Mesenteric fat pad (tissue), 1 donor: ENCODE measurements at regions not wholly inside any gene's neighbourhood (a gene's known extent, or its start where the extent isn't known, plus 50 kb on each side); places are given as distances from the start of the nearest gene placed in this dataset.

ENCODE experiments used
- DNase-seq: peaks from one replicate; pipeline ENCODE4 v3.0.0-alpha.2; 2020; ENCODE audit warnings: low spot score
- donor health status: DM: yes; HTN: yes; CAD: no.

DNA sequence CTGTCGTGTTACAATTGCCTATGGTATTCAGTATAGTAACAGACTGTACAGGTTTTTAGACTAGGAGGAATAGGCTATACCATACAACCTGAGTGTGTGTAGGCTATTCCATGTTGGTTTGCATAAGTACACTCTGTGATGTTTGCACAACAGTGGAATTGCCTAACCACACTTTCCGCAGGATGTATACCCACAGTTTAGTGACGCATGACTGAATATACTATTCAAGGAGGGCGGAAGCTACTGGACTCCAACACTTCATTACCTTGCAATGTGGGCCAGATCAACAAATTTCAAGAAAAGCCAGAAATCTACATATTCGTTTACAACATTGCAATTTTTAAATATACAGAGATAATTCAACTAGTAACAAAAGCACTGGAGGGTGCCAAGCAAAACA is 317.2 kb downstream of the PDGFC start:
- no peak for DNase-seq

GRCh38 chr4:156643826-156644225 is 327.8 kb downstream of the PDGFC start:
- DNase-seq: no peak

DNA sequence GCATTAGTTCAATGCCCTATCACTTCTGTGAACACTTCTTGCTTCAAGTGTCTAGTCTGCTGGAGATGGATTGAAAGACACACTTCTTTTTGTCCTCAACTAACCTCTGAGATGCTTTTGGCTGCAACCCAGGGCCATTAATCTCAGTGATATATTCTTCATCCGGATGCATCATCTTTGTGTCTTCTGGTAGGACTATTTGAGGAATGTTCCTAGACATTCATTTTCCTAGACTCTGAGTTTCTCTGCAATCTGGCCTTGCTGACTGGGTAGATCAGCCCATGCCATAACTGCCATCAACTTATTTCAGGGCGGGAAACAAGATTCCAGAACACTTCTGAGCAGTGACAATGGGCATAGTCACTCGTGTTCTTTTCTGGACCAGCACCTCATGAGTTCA is 329.4 kb downstream of the PDGFC start:
- no peak for DNase-seq

GRCh38 chr4:156638925-156639605 is 332.5 kb downstream of the PDGFC start:
- no peak for DNase-seq

DNA sequence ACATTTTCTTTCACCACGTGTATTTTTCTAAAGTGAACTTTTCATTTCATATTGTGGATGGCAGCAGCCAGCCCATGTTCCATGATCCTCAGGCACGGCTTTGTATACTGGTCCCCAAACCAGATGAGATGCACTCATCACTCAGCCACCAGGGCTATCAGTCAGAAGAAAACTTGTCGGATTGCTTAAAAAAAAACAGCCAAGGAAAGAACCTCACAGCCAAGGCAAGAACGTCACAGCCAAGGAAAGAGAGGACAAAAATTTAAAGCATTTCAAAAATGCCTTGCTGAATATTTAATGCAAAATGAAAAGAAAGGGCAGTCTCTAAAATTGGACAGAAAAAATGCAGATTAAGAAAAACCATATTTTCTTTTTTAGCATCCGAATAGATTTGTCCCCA is 333.3 kb downstream of the PDGFC start:
- DNase-seq: no peak

DNA sequence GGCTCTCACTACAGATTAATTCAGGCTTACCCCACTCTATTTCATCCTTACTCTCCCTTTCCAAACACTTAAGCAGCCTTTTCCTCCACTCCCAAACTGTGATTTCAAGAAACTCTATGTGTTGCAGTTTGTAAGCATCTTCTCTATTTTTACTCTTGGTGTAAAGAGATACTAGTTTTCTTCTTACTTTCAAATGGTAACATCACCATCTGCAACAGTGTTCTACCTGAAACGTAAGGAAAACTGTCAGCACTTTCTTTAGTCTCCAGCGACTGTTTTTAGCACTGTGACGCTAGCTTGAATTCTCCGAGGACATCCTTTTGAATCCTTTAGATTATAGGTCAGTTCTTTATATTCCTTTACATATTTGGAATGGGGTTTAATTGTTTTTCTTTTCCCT is 335.2 kb downstream of the PDGFC start:
- no peak for DNase-seq

GRCh38 chr4:156635051-156635450 is 336.5 kb downstream of the PDGFC start:
- no peak for DNase-seq

DNA sequence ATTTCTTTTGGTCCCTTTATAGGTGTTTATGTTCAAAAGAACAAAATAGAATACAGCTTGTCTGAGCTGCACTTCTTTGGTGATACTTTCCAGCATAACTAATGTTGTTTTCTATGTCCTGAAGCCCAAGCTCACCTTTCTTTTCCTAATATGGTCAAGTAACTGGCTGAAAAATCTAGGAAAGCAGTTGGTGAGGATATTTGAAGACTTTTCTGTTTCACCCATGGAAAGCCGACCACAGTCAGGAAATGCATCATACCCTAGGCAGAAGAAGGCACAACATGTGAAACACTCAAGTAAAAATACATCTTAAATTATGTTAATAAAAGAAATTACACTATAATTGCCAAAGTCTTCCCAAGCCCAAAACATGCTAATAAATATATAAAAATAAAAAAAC is 337.0 kb downstream of the PDGFC start:
- DNase-seq: no peak

GRCh38 chr4:156633847-156634246 is 337.8 kb downstream of the PDGFC start:
- no peak for DNase-seq

GRCh38 chr4:156628858-156629257 is 342.7 kb downstream of the PDGFC start:
- no peak for DNase-seq

DNA sequence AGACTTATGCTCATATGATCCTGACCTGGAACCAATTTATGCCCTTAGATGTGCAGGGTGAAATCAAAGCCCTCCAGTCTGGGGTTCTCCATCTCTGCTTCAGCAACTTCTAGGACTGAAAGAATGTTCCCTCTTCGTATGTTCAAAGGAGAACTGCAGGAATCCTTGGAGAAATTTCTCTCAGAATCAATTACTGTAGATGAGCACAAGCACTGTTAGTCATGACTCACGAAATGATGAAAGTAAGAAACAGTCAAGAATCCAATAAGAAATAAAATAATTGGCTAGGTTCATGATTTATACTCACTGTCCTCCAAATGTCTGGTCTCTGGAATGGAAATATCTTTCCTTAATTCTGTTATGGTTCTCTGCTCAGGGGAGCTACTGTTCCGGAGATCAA is 348.2 kb downstream of the PDGFC start:
- DNase-seq: no peak

- no peak for DNase-seq
Measured at GRCh38 chr4:156620786-156621185, 350.8 kb downstream of the PDGFC start.

DNA sequence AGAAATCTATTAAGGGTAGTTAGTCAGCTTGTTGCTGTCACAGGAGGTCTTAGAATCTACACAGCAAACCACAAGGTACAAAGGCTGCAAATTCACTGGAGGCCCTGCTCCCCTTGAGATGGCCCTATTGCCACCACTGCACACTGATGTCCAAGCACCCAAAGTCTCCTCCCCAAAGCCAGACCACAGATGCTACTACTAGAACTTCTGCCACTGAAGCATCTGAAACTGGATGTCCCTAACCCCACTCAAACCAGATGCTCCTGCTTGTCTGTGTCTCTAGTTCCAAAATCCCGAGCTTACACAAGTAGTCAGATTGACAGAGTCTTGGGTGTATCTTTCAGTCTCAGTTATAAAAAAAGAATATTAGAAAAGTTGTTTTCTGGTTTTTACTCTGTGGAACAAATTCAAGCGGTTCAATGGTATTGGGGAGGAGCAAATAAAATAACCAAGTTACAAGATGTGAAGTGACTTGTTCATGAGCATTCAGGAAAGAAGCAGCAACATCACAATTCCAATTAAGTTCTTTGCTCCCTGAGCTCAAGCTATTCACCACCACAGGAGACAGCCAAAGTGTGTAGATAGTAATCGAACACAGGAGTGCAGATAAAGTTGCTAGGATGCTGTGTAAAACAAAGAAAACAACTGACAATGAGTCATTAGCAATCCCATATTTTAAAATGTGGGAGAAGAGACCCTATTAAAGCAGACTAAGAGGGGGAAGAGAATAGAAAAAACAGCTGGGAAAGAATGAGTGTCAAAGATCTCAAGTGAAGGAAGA is 352.3 kb downstream of the PDGFC start:
- DNase-seq: no peak

GRCh38 chr4:156615066-156615531 is 356.5 kb downstream of the PDGFC start:
- no peak for DNase-seq

GRCh38 chr4:156614536-156614935 is 357.1 kb downstream of the PDGFC start:
- no peak for DNase-seq

- no peak for DNase-seq
Measured at GRCh38 chr4:156609421-156609820, 362.2 kb downstream of the PDGFC start.

DNA sequence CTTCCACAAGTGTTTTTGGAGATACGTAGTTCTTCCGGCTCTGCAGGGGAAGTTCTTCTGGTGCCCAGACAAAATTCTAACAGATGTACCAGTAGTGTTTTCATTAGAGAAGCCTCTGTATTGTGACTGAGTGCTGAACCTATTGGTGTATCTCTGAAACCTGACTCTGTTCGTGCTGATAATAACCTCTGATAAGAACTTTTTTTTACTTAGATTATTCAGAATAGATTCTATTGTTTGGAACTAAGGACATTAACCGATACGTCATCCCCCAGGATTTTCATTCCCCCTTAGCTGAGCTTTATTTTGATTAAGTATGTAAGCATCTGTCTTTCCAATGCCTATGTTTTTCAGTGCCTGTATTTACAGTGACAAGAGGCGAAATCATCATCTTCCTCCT is 362.9 kb downstream of the PDGFC start:
- DNase-seq: no peak

- DNase-seq: no peak
Measured at GRCh38 chr4:156607478-156607857, 364.1 kb downstream of the PDGFC start.

DNA sequence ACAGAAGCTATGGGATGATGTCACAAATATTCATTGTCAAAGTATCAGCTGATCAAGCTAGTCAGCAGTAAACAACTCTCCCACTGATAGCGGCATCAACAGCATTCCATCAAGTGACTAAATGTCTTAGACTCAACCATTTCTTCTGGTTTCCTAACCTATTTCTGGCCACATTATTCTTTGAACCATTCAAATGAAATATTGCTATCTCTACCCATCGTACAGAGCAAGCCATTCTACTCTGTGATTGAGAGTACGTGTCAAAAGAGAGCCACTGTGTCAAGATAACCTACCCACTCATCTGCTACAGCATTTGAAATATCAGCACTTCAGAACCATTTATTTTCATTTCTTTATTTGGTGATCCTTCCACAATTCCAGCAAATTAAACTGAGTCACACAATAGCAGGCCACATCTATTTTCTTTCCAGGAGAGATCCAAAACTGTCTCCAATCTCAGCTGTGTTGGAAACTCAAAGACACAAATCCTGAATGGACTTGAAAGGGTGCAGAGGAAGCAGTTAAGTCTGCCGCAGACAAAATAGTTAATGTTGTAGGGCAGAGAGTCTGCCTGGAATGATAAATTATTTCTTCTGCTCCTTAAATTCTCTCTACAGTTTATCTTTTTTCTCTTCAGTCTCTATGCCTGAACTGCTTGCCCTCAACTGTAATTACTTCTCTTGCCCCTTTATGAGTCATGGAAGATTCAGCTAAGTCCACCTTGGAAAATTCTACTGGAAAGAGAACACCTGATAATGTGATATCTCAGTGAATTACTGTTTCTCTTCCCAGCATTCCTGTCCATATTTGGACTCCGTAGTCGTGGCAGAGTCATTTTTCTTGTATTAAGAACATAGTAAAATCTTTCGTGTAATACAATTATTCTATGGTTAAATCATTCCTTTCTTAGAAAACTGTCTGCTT is 364.8 kb downstream of the PDGFC start:
- DNase-seq: no peak

DNA sequence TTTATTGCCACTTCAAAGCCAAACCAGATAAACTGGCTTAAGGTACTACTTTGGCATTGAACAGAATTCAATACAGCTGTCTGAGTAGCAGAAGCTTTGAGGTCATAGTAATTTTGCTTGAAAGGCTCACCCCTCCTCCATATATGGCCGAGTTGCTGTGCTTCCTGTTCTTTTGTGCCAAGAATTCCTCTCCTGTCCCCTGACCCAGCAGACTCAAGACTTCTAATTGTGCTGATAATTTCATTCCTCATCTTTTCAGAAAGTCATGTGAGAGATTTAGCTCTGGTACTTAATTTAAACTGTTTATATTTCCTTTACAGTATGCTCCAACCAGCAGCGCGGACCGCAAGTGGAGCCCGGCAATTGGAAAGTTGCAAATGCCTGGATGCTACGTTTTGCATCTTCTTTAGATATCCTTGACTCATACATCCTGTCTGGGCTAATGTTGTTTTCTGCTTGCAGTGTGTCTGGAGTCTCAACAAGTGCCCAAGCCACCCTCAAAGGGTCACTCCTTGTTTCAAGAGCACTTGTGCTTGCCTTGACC is 373.4 kb downstream of the PDGFC start:
- no peak for DNase-seq

DNA sequence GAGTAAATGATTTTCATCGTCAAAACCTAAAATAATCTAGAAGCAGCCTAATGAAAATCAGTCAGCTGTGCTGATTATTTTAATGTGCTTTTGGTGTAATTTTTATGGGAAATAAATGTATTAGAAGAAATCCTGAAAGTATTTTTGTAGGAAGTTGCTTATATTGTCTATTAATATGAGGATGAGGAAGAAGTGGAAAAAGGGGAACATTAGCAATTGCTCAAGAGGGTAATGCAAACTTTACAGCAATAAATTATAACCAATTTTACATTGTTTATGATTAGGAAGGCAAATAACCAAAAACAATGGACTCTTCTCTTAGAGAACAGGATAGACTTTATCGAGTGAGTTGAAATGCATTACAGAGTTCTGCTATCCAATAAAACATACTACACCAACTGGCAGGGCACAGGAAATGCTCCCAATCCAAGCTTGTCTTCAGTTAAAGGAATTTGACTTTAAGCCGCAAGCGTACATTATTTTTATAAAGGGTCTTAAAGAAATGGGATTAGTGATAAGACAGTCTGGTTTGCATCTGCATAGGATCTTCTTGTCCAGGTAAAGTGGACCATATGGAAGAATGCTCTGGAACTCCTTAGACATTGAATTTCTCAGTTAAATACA is 374.8 kb downstream of the PDGFC start:
- DNase-seq: no peak
